GM12878 (cell line): ENCODE measurements at regions not wholly inside any gene's neighbourhood (a gene's known extent, or its start where the extent isn't known, plus 50 kb on each side); places are given as distances from the start of the nearest gene placed in this dataset.

Experiments
- ATAC-seq: fragments of 200-7000 bp; cut with Tn5 transposase; 3 replicates; pipeline ENCODE4 v1.9.1; 2020; ENCODE audit warnings: mild to moderate bottlenecking, moderate library complexity
- BruUV-seq: library from RNA; stranded (reverse); fragments of 400-500 nt; replicated peaks from 2 replicates; lab custom pipeline; 2021; lab: Mats Ljungman, UMichigan
- CTCF ChIA-PET: fragments of 300-600 bp; sonication (Branson Sonifier 250); formaldehyde crosslinking; extraction: SDS; loops from one replicate; lab custom pipeline; 2021; ENCODE audit warnings: inconsistent platforms; lab: Yijun Ruan, JAX
- POLR2A ChIA-PET: fragments of 350-600 bp; formaldehyde crosslinking; extraction: SDS; loops from one replicate; lab custom pipeline; 2021; ENCODE audit warnings: inconsistent platforms; lab: Charles Lee
- RAD21 ChIA-PET: fragments of 300-600 bp; sonication (Branson Sonifier 250); formaldehyde crosslinking; loops from one replicate; lab custom pipeline; 2023; ENCODE audit warnings: antibody characterized with exemption; ENCODE audit not compliant: unreplicated experiment; lab: Charles Lee
- SMC1A ChIA-PET: fragments of 300-600 bp; sonication (Branson Sonifier 250); formaldehyde crosslinking; loops from one replicate; lab custom pipeline; 2023; ENCODE audit not compliant: unreplicated experiment, uncharacterized antibody; lab: Charles Lee
- DNase-seq: peaks from one replicate; pipeline ENCODE4 v3.0.0-alpha.2; 2011; ENCODE audit warnings: low read depth, low spot score
- FAIRE-seq: peaks from 3 replicates; lab custom pipeline; 2011; peaks lifted over from hg19 to GRCh38; lab: Jason Lieb, UNC
- H2AFZ ChIP-seq: 2 replicates; pipeline ENCODE4 v1.6.0; 2011; ENCODE audit warnings: low read depth, low read length, control low read depth; ENCODE audit not compliant: control insufficient read depth
- H3K27ac ChIP-seq: 2 replicates; pipeline ENCODE4 v1.5.1; 2011; ENCODE audit warnings: control low read depth; ENCODE audit not compliant: control insufficient read depth, insufficient read depth
- H3K27me3 ChIP-seq, 2 experiments: replicated peaks in 1 of 2; 2 replicates each; pipeline versions ENCODE4 v1.6.0 to v1.6.1; 2011; ENCODE audit warnings: low read length in 1 of 2; ENCODE audit not compliant: control insufficient read depth in 2 of 2, insufficient read depth in 2 of 2
- H3K36me3 ChIP-seq, 2 experiments: 2 replicates each; pipeline ENCODE4 v1.5.1; 2011; ENCODE audit warnings: low read length in 1 of 2; ENCODE audit not compliant: control insufficient read depth in 2 of 2, insufficient read depth in 2 of 2
- H3K4me1 ChIP-seq: 2 replicates; pipeline ENCODE4 v1.6.1; 2011; ENCODE audit warnings: mild to moderate bottlenecking, low read length, moderate library complexity, mixed read lengths; ENCODE audit not compliant: control insufficient read depth, insufficient read depth
- H3K4me2 ChIP-seq: 2 replicates; pipeline ENCODE4 v1.6.0; 2011; ENCODE audit warnings: control low read depth; ENCODE audit not compliant: control insufficient read depth, insufficient read depth
- H3K4me3 ChIP-seq: fragments of 200-600 bp; sonication (generic); 2 replicates; pipeline ENCODE4 v1.5.1; 2016
- H3K79me2 ChIP-seq: 2 replicates; pipeline ENCODE4 v1.6.0; 2011; ENCODE audit warnings: low read length; ENCODE audit not compliant: control insufficient read depth, insufficient read depth
- H3K9ac ChIP-seq: 2 replicates; pipeline ENCODE4 v1.8.0; 2011; ENCODE audit warnings: low read length, control low read depth, mixed read lengths; ENCODE audit not compliant: control insufficient read depth, insufficient read depth
- H3K9me3 ChIP-seq: replicated peaks from 3 replicates; pipeline ENCODE4 v1.5.1; 2011; ENCODE audit warnings: mild to moderate bottlenecking, low read length; ENCODE audit not compliant: control insufficient read depth, insufficient read depth
- H4K20me1 ChIP-seq: 2 replicates; pipeline ENCODE4 v1.6.0; 2011; ENCODE audit not compliant: control insufficient read depth, insufficient read depth
- HDGF ChIP-seq: fragments of 450-650 bp; IDR thresholded peaks from 2 replicates; pipeline ENCODE4 v1.6.1; 2016; ENCODE audit warnings: antibody characterized with exemption
- IRF4 ChIP-seq: IDR thresholded peaks from 2 replicates; pipeline ENCODE4 v1.6.1; 2011; ENCODE audit warnings: low read depth, low read length
- JUND ChIP-seq: IDR thresholded peaks from 2 replicates; pipeline ENCODE4 v1.6.1; 2012; ENCODE audit warnings: low read depth, mild to moderate bottlenecking, low read length, improper control_type of control experiment, moderate library complexity
- NR2F1 ChIP-seq: fragments of 450-650 bp; conservative IDR thresholded peaks from 2 replicates; pipeline ENCODE4 v1.6.1; 2017; ENCODE audit warnings: mild to moderate bottlenecking
- RUNX3 ChIP-seq: IDR thresholded peaks from 2 replicates; pipeline ENCODE4 v1.6.1; 2012; ENCODE audit warnings: low read length, inconsistent platforms
- WGBS: methylation state at CpG from one replicate; pipeline ENCODE4 v1.1.6; 2016; ENCODE audit warnings: low lambda C conversion rate; ENCODE audit not compliant: insufficient replicate concordance, insufficient coverage; ENCODE audit errors: missing lambda C conversion rate; 5-methylcytosine and 5-hydroxymethylcytosine counted together
- in situ Hi-C: fragments of 300-500 bp; cut with MboI; formaldehyde crosslinking; loops from 9 replicates; pipeline ENCODE4 v1.14.3; 2018; ENCODE audit warnings: mixed read lengths
- intact Hi-C: fragments of 100-400 bp; cut with micrococcal nuclease; formaldehyde crosslinking; loops from one replicate; pipeline ENCODE4 v1.14.2; 2022; ENCODE audit not compliant: unreplicated experiment
- TF ChIP-seq, protein P1 (sequence below): IDR thresholded peaks from 2 replicates; pipeline ENCODE4 v1.6.1; 2012; ENCODE audit warnings: mild to moderate bottlenecking, low read depth, low read length
- TF ChIP-seq, protein P2 (sequence below): fragments of 450-650 bp; IDR thresholded peaks from 2 replicates; pipeline ENCODE4 v1.6.1; 2017; ENCODE audit warnings: low read depth, mild to moderate bottlenecking, moderate library complexity

DNA sequence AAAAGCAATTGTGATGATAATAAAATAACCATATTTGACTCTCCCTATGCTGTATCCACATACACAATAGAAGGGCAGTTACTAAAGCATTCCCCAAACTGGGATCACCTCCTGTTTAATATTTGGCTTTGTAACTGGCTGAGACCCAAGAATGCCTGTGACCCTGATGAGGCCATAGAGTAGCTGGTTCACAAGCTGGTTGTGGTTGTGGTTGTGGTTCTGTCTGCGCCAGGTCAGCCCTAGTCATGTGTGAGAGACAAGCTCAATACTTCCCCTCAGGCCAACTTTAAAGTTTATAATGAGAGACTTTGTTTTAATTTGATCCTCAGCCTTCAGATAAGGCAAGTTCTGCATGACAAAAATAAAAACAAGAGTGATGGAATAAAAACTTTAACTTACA, 209.9 kb downstream of the PARM1 start:
- no TSS peak for BruUV-seq
- H3K9ac ChIP-seq: no peak overlapping the region
- H3K27ac ChIP-seq: no peak overlapping the region
- in situ Hi-C loops (no loop called here), intact Hi-C loops (no loop called here)
- H3K4me2 ChIP-seq: no peak overlapping the region
- DNase-seq (no peak), ATAC-seq (peak; percentile 76), FAIRE-seq (no peak)
- no peaks in the 10 kb centered on the region for H3K27me3 ChIP-seq
- 0% methylated on average over 1 of the region's 1 CpG for WGBS
- TF ChIP-seq, protein P1, sequence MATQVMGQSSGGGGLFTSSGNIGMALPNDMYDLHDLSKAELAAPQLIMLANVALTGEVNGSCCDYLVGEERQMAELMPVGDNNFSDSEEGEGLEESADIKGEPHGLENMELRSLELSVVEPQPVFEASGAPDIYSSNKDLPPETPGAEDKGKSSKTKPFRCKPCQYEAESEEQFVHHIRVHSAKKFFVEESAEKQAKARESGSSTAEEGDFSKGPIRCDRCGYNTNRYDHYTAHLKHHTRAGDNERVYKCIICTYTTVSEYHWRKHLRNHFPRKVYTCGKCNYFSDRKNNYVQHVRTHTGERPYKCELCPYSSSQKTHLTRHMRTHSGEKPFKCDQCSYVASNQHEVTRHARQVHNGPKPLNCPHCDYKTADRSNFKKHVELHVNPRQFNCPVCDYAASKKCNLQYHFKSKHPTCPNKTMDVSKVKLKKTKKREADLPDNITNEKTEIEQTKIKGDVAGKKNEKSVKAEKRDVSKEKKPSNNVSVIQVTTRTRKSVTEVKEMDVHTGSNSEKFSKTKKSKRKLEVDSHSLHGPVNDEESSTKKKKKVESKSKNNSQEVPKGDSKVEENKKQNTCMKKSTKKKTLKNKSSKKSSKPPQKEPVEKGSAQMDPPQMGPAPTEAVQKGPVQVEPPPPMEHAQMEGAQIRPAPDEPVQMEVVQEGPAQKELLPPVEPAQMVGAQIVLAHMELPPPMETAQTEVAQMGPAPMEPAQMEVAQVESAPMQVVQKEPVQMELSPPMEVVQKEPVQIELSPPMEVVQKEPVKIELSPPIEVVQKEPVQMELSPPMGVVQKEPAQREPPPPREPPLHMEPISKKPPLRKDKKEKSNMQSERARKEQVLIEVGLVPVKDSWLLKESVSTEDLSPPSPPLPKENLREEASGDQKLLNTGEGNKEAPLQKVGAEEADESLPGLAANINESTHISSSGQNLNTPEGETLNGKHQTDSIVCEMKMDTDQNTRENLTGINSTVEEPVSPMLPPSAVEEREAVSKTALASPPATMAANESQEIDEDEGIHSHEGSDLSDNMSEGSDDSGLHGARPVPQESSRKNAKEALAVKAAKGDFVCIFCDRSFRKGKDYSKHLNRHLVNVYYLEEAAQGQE: no peak
- TF ChIP-seq JUND: no peak
- TF ChIP-seq RUNX3: peak; percentile 61
- 0 out of 2 replicates have a peak, but pooled peaks have one; percentile 14 for TF ChIP-seq NR2F1
- no peak for TF ChIP-seq HDGF
- TF ChIP-seq IRF4: no peak
- TF ChIP-seq, protein P2, sequence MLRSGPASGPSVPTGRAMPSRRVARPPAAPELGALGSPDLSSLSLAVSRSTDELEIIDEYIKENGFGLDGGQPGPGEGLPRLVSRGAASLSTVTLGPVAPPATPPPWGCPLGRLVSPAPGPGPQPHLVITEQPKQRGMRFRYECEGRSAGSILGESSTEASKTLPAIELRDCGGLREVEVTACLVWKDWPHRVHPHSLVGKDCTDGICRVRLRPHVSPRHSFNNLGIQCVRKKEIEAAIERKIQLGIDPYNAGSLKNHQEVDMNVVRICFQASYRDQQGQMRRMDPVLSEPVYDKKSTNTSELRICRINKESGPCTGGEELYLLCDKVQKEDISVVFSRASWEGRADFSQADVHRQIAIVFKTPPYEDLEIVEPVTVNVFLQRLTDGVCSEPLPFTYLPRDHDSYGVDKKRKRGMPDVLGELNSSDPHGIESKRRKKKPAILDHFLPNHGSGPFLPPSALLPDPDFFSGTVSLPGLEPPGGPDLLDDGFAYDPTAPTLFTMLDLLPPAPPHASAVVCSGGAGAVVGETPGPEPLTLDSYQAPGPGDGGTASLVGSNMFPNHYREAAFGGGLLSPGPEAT: no peak
- H4K20me1 ChIP-seq: no peaks in the 10 kb centered on the region
- no peaks in the 10 kb centered on the region for H3K9me3 ChIP-seq
- ChIA-PET POLR2A (no interaction called here), RAD21 (no interaction called here), CTCF (no interaction called here), SMC1A (interaction anchor here (0.7 to 1.3 kb wide), 2 partner anchors 25 to 31 kb away, joined by 3 to 4 read pairs; no protein-coding TSS in a partner anchor)
- no peak overlapping the region for H3K4me3 ChIP-seq
- H2AFZ ChIP-seq: no peak overlapping the region
- no peaks in the 10 kb centered on the region for H3K36me3 ChIP-seq
- H3K79me2 ChIP-seq: no peaks in the 10 kb centered on the region
- H3K4me1 ChIP-seq: no peaks in the 10 kb centered on the region
